Spleen (tissue), 7 donors: ENCODE measurements at regions not wholly inside any gene's neighbourhood (a gene's known extent, or its start where the extent isn't known, plus 50 kb on each side); places are given as distances from the start of the nearest gene placed in this dataset.

Experiments used
- POLR2A ChIP-seq, 3 donors: fragments of 450-650 bp; IDR thresholded peaks; one replicate each; pipeline ENCODE4 v1.5.1; 2017; ENCODE audit warnings: antibody characterized with exemption in 3 of 3, mild to moderate bottlenecking in 1 of 3
- POLR2AphosphoS5 ChIP-seq, 3 donors: sonication (generic); formaldehyde crosslinking; IDR thresholded peaks; one replicate each; pipeline ENCODE4 v1.5.1; 2017; ENCODE audit warnings: antibody characterized with exemption in 3 of 3
- TF ChIP-seq, protein P1 (sequence below), 11 experiments: fragments of 200-600 bp in 7 of 11; fragments of 450-650 bp in 4 of 11; sonication (generic) in 4 of 11; IDR thresholded peaks in 8 of 11; conservative IDR thresholded peaks in 3 of 11; 1 replicate in 7 of 11; 2 replicates in 4 of 11; pipeline versions ENCODE4 v1.4.0 to v1.8.0; 2016 to 2021; ENCODE audit warnings: antibody characterized with exemption in 11 of 11, inconsistent platforms in 4 of 11, mild to moderate bottlenecking in 1 of 11
- donor health status: DM: no; HTN: no; CAD: no; lungs with moderate emphysema.
- donor health status: DM: no; HTN: no; CAD: no.
- donor health status: DM: no; HTN: no; CAD: no.

DNA sequence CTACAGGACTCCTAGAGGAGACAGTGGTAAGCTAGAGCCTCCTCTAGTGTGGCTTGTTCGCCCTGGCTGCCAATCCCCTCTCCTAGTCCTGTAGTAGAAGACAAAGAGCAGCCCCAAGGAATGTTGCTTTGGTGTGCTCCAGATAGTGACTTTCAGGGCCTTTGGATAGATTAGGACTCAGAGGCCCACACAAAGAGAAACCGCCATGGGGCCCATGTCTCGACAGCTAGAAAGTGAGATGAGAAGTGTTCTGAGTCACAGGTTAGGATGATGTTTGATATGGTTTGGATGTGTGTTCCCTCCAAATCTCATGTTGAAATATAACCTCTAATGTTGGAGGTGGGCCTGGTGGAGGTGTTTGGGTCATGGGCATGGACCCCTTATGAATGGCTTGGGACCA lies 51.8 kb upstream of the JDP2 start:
- TF ChIP-seq, protein P1, sequence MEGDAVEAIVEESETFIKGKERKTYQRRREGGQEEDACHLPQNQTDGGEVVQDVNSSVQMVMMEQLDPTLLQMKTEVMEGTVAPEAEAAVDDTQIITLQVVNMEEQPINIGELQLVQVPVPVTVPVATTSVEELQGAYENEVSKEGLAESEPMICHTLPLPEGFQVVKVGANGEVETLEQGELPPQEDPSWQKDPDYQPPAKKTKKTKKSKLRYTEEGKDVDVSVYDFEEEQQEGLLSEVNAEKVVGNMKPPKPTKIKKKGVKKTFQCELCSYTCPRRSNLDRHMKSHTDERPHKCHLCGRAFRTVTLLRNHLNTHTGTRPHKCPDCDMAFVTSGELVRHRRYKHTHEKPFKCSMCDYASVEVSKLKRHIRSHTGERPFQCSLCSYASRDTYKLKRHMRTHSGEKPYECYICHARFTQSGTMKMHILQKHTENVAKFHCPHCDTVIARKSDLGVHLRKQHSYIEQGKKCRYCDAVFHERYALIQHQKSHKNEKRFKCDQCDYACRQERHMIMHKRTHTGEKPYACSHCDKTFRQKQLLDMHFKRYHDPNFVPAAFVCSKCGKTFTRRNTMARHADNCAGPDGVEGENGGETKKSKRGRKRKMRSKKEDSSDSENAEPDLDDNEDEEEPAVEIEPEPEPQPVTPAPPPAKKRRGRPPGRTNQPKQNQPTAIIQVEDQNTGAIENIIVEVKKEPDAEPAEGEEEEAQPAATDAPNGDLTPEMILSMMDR (IDR thresholded peaks at IDR 0.05 in 8 of 11, conservative IDR thresholded peaks at IDR 0.05 in 3 of 11): no peak
- TF ChIP-seq POLR2AphosphoS5 (IDR thresholded peaks at IDR 0.05) (no peak), POLR2A (IDR thresholded peaks at IDR 0.05) (no peak)
